Stomach (tissue), 8 donors: ENCODE measurements at regions not wholly inside any gene's neighbourhood (a gene's known extent, or its start where the extent isn't known, plus 50 kb on each side); places are given as distances from the start of the nearest gene placed in this dataset.
A peak's percentile ranks its signal among the peaks of the same experiment; 100 is the strongest.

Source experiments
- DNase-seq, 2 donors: peaks; one replicate each; pipeline versions ENCODE4 v3.0.0 to v3.0.0-alpha.2; 2013 to 2019
- H3K27ac ChIP-seq, 5 donors: fragments of 200-600 bp in 4 of 5; sonication (generic) in 4 of 5; one replicate each; pipeline ENCODE4 v1.5.1; 2013 to 2019; ENCODE audit warnings: mild to moderate bottlenecking in 1 of 5, moderate library complexity in 1 of 5
- H3K27me3 ChIP-seq, 3 donors: fragments of 200-600 bp; sonication (generic); one replicate each; pipeline ENCODE4 v1.5.1; 2017 to 2019; ENCODE audit warnings: mixed run types in 1 of 3
- H3K36me3 ChIP-seq, 4 donors: fragments of 200-600 bp; sonication (generic); 1 replicate in 3 of 4; 2 replicates in 1 of 4; pipeline ENCODE4 v1.5.1; 2016 to 2019
- H3K4me1 ChIP-seq, 4 donors: fragments of 200-600 bp; sonication (generic); one replicate each; pipeline ENCODE4 v1.5.1; 2016 to 2019
- H3K4me3 ChIP-seq, 4 donors: fragments of 200-600 bp; sonication (generic) in 3 of 4; one replicate each; pipeline ENCODE4 v1.5.1; 2016 to 2019; ENCODE audit warnings: mild to moderate bottlenecking in 1 of 4
- H3K9me3 ChIP-seq, 4 donors: fragments of 200-600 bp; sonication (generic); one replicate each; pipeline ENCODE4 v1.5.1; 2016 to 2019
- CTCF ChIP-seq, 7 experiments: fragments of 450-650 bp in 4 of 7; fragments of 200-600 bp in 3 of 7; sonication (generic) in 3 of 7; IDR thresholded peaks; one replicate each; pipeline ENCODE4 v1.5.1; 2016 to 2019; ENCODE audit warnings: antibody characterized with exemption in 7 of 7, control low read depth in 2 of 7, mild to moderate bottlenecking in 1 of 7
- EP300 ChIP-seq: sonication (generic); formaldehyde crosslinking; IDR thresholded peaks from one replicate; pipeline ENCODE4 v1.6.1; 2017; ENCODE audit warnings: antibody characterized with exemption
- POLR2A ChIP-seq, 4 donors: fragments of 450-650 bp; IDR thresholded peaks; one replicate each; pipeline ENCODE4 v1.6.1; 2016; ENCODE audit warnings: antibody characterized with exemption in 4 of 4, control low read depth in 2 of 4, mild to moderate bottlenecking in 1 of 4, moderate library complexity in 1 of 4
- POLR2AphosphoS5 ChIP-seq, 3 donors: sonication (generic); formaldehyde crosslinking; IDR thresholded peaks; one replicate each; pipeline ENCODE4 v1.6.1; 2016; ENCODE audit warnings: antibody characterized with exemption in 3 of 3
- WGBS, 5 donors: extraction: QIAGEN DNeasy Blood & Tissue Kit in 3 of 5; methylation state at CpG; one replicate each; pipeline versions ENCODE4 v1.1.5 to v1.1.7; 2013 to 2018; 5-methylcytosine and 5-hydroxymethylcytosine counted together
- intact Hi-C: fragments of 100-400 bp; cut with DNase I; formaldehyde crosslinking; loops from one replicate; pipeline ENCODE4 v1.15.1; 2023; ENCODE audit warnings: low total_unique reads
- donor health status: healthy with polysubstance abuse.
- donor health status: Bipolar disorder and iron deficiency.
- donor health status: healthy.

- H3K4me1 ChIP-seq: no peaks in the 10 kb centered on the region
- H3K9me3 ChIP-seq: no peaks in the 10 kb centered on the region
- intact Hi-C loops: no loop called here
- no peak for DNase-seq
- 65 to 70% (median 66%) methylated on average over 5 of the region's 5 CpGs for WGBS, 5 donors
- H3K27ac ChIP-seq: no peak overlapping the region
- no peak for TF ChIP-seq CTCF (IDR thresholded peaks at IDR 0.05)
- TF ChIP-seq POLR2A (IDR thresholded peaks at IDR 0.05): no peak
- TF ChIP-seq EP300: no peak
- no peak for TF ChIP-seq POLR2AphosphoS5 (IDR thresholded peaks at IDR 0.05)
- peaks cover 0 to 12% (median 0%) of the 10 kb centered on the region in 3 donors for H3K27me3 ChIP-seq
- no peaks in the 10 kb centered on the region for H3K36me3 ChIP-seq
- no peak overlapping the region for H3K4me3 ChIP-seq
Observed at GRCh38 chr2:136434251-136434715, 316.3 kb upstream of the CXCR4 start.

GRCh38 chr2:136433261-136433660 is 315.3 kb upstream of the CXCR4 start:
- no peaks in the 10 kb centered on the region for H3K36me3 ChIP-seq
- TF ChIP-seq EP300 (no peak), CTCF (IDR thresholded peaks at IDR 0.05) (no peak), POLR2A (IDR thresholded peaks at IDR 0.05) (no peak), POLR2AphosphoS5 (IDR thresholded peaks at IDR 0.05) (no peak)
- no peak overlapping the region for H3K4me3 ChIP-seq
- no peaks in the 10 kb centered on the region for H3K4me1 ChIP-seq
- DNase-seq: no peak
- peaks cover 0 to 12% (median 0%) of the 10 kb centered on the region in 3 donors for H3K27me3 ChIP-seq
- H3K27ac ChIP-seq: no peak overlapping the region
- intact Hi-C loops: no loop called here
- WGBS, 5 donors: 77 to 86% (median 81%) methylated on average over 2 to 3 of the region's 3 CpGs
- H3K9me3 ChIP-seq: no peaks in the 10 kb centered on the region

GRCh38 chr2:136424112-136424511 is 306.2 kb upstream of the CXCR4 start:
- H3K4me1 ChIP-seq: peaks cover 5 to 11% (median 9%) of the 10 kb centered on the region in 4 donors

GRCh38 chr2:136423516-136423996 is 305.6 kb upstream of the CXCR4 start:
- intact Hi-C loops: loop anchor here (5.0 kb wide), 1 partner anchor 1419 kb away; no protein-coding TSS in a partner anchor
- no peaks in the 10 kb centered on the region for H3K9me3 ChIP-seq
- H3K4me3 ChIP-seq: peak overlapping the region; percentile 35 to 53 (median 48)
- no peaks in the 10 kb centered on the region for H3K36me3 ChIP-seq
- H3K27ac ChIP-seq: no peak overlapping the region
- peaks cover 0 to 37% (median 18%) of the 10 kb centered on the region in 3 donors for H3K27me3 ChIP-seq
- WGBS, 5 donors: 1 to 2% (median 2%) methylated on average over 23 to 27 of the region's 27 CpGs
- TF ChIP-seq POLR2A (IDR thresholded peaks at IDR 0.05) (no peak), POLR2AphosphoS5 (IDR thresholded peaks at IDR 0.05) (peak in 1 of 3 donors; percentile 9), CTCF (IDR thresholded peaks at IDR 0.05) (peak in 5 of 7 experiments; percentile 64 to 83 (median 76)), EP300 (no peak)
- DNase-seq: peak; percentile 75 to 93
- H3K4me1 ChIP-seq: peaks cover 5 to 11% (median 9%) of the 10 kb centered on the region in 4 donors

More at GRCh38 chr2:136424112-136424511, 306.2 kb upstream of the CXCR4 start:
- peak overlapping the region in 2 of 4 donors; percentile 46 to 49 for H3K4me3 ChIP-seq
- peaks cover 0 to 37% (median 18%) of the 10 kb centered on the region in 3 donors for H3K27me3 ChIP-seq
- H3K36me3 ChIP-seq: no peaks in the 10 kb centered on the region
- 52 to 62% (median 57%) methylated on average over 7 of the region's 7 CpGs for WGBS, 5 donors
- intact Hi-C loops: loop anchor here (5.0 kb wide), 1 partner anchor 1418 kb away; no protein-coding TSS in a partner anchor
- no peak overlapping the region for H3K27ac ChIP-seq
- H3K9me3 ChIP-seq: no peaks in the 10 kb centered on the region
- DNase-seq: no peak
- TF ChIP-seq CTCF (IDR thresholded peaks at IDR 0.05) (no peak), POLR2AphosphoS5 (IDR thresholded peaks at IDR 0.05) (no peak), POLR2A (IDR thresholded peaks at IDR 0.05) (no peak), EP300 (no peak)
